ENCODE measurements at regions not wholly inside any gene's neighbourhood (a gene's known extent, or its start where the extent isn't known, plus 50 kb on each side); places are given as distances from the start of the nearest gene placed in this dataset.

DNA sequence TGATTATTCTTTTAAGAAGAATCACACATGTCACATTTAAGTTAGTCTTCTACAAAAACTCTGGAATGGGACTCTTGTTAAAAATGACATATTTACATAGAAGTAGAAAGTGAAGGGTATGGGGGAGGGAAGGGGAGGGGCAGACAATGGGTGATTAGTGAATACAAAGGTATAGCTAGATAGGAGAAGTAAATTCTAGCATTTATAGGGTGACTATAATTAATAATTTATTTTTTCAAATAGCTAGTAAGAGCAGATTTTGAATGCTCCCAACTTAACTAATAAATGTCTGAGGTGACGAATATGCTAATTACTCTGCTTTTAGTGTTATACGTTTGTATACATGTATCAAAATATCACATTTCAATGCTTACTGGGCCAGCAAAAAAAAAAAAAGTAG is 59.4 kb downstream of the BLTP3B start:
- TF ChIP-seq, protein P1, sequence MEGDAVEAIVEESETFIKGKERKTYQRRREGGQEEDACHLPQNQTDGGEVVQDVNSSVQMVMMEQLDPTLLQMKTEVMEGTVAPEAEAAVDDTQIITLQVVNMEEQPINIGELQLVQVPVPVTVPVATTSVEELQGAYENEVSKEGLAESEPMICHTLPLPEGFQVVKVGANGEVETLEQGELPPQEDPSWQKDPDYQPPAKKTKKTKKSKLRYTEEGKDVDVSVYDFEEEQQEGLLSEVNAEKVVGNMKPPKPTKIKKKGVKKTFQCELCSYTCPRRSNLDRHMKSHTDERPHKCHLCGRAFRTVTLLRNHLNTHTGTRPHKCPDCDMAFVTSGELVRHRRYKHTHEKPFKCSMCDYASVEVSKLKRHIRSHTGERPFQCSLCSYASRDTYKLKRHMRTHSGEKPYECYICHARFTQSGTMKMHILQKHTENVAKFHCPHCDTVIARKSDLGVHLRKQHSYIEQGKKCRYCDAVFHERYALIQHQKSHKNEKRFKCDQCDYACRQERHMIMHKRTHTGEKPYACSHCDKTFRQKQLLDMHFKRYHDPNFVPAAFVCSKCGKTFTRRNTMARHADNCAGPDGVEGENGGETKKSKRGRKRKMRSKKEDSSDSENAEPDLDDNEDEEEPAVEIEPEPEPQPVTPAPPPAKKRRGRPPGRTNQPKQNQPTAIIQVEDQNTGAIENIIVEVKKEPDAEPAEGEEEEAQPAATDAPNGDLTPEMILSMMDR (IDR thresholded peaks at IDR 0.05), result no peak

DNA sequence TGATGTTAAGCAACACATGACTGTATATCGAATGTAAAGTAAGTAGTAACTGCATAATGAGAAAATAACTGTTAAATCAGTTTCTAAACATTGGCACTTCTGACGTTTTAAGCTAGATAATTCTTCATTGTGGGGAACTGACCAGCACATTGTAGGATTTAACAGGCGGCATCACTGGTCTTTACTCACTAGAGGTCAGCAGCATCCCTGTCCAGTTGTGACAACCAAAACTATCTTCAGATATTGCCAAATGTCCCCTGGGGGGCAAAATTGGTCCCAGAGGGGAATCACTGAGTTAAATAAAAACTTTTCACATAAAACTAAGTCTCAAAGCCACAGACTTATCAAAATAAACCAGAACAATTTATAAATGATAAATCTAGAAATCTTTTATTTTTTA is 65.3 kb downstream of the BLTP3B start:
- TF ChIP-seq, protein P1 (IDR thresholded peaks at IDR 0.05), result peak; percentile 33; the same call in 1 of the 2 replicates

DNA sequence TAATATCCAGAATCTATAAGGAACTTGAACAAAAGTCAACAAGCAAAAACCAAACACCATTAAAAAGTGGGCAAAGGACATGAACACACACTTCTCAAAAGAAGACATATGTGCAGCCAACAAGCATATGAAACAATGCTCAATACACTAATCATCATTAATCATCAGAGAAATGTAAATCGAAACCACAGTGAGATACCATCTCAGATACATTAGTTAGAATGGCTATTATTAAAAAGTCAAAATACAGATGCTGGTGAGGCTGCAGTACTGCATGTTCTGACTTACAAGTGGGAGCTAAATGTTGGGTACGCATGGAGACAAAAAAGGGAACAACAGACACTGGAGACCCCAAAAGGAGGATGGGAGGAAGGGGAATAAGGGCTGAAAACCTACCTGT is 67.1 kb downstream of the BLTP3B start:
- TF ChIP-seq, protein P1 (IDR thresholded peaks at IDR 0.05), result no peak

DNA sequence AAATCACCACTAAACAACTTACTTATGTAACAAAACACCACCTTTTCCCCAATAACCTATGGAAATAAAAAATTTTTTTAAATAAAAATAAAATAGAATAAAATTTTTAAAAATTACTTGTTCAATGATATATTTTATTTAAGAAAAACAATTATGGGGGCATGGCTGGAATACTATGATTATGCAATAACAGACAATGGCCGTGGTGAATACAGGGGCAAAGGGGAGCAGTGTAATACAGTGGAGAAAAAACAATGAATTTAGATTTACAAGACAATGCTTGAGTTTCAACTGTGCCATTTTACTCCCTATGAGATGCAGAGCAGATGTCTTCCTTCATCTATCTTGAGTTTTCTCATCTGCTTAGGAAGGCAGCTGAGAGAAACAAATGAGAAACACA is 72.9 kb downstream of the BLTP3B start:
- TF ChIP-seq, protein P1 (IDR thresholded peaks at IDR 0.05), result no peak

DNA sequence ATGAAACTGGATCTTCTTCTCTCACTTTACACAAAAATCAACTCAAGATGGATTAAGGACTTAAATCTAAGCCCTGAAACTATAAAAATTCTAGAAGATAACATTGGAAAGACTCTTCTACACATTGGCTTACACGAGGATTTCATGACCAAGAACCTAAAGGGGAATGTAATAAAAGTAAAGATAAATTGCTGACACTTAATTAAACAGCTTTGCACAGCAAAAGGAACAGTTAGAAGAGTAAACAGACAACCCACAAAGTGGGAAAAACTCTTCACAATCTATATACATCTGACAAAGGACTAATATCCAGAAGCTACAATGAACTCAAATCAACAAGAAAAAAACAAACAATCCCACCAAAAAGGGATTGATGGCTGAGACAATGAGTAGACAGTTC is 74.4 kb downstream of the BLTP3B start:
- TF ChIP-seq, protein P1 (IDR thresholded peaks at IDR 0.05), result no peak

DNA sequence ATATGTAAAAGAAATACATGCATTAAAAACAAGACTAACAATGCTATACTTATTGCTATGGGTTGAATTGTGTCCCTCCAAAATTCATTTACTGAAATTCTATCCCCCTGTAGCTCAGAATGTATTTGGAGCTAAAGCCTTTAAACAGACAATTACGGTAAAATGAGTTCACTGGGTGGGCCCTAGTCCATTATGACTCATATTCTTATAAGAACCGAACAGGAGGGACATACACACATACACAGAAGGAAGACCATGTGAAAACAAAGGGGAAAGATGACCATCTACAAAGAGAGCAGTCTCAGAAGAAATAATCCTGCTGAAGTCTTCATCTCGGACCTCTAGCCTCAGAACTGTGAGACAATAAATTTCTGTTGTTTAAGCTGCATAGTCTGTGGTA is 77.1 kb upstream of the ANKS1B start:
- TF ChIP-seq, protein P1 (IDR thresholded peaks at IDR 0.05), result no peak

DNA sequence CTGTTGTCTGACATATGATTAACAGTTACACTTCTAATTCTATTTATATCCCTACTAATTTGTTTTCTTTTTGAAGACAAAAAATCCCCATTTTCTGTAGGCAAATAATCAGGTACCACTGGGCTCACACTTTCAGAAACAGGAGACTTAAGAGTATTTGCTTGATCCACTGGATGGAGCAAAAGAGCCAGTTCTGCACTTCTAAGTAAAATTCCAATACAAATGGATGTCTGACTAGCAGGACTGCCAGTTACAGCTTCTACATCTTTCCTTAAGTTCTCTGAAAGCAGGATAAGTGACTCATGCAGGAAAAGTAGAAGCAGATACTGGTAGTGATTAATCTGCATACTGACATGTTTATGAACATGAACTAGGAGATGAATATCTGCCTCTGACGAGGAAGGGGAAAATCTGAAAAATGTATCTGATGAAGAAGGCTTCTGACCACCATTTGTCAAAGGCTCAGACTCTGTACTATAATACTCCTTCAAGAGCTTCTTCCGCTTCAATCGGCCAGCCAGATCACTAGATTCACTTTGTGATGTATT is 73.8 kb upstream of the ANKS1B start:
- TF ChIP-seq, protein P1 (IDR thresholded peaks at IDR 0.05), result peak; percentile 42

DNA sequence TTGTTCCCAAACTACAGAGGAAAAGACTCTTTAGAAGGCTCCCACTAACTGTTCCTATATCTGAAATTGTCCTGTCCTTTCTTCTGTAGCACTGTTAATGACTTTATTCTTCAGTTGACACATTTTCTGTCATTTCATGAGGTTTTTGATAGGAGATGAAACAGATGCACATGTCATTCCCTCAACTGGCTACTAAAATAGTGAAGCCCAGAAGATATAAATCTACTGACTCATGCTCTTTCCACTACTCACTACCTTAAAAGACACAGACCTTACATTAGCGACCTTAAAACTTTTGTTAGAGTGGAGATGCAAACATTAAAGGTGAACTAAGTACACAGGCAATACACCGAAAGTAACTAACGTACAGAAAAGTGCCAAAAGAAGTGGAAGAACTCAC is 59.5 kb upstream of the ANKS1B start:
- TF ChIP-seq, protein P1 (IDR thresholded peaks at IDR 0.05), result no peak

All from LNCAP (cell line).